Right lobe of liver (tissue), 6 donors: ENCODE measurements at regions not wholly inside any gene's neighbourhood (a gene's known extent, or its start where the extent isn't known, plus 50 kb on each side); places are given as distances from the start of the nearest gene placed in this dataset.

Experiments used
- ATAC-seq, 4 donors: fragments of 200-7000 bp; cut with Tn5 transposase; one replicate each; pipeline ENCODE4 v1.9.1; 2020; ENCODE audit warnings: mild to moderate bottlenecking in 4 of 4, moderate library complexity in 4 of 4
- DNase-seq, 3 donors: peaks; one replicate each; pipeline ENCODE4 v3.0.0-alpha.2; 2020
- H3K27ac ChIP-seq, 3 donors: fragments of 200-600 bp; one replicate each; pipeline ENCODE4 v1.8.0; 2022
- H3K27me3 ChIP-seq, 2 donors: fragments of 200-600 bp; one replicate each; pipeline ENCODE4 v1.8.0; 2022
- H3K36me3 ChIP-seq, 4 donors: fragments of 200-600 bp; sonication (generic) in 1 of 4; one replicate each; pipeline versions ENCODE4 v1.5.1 to v1.8.0; 2017 to 2022; ENCODE audit warnings: control low read depth in 1 of 4
- H3K4me1 ChIP-seq, 4 donors: fragments of 200-600 bp; sonication (generic) in 1 of 4; one replicate each; pipeline versions ENCODE4 v1.5.1 to v1.8.0; 2017 to 2022; ENCODE audit warnings: control low read depth in 1 of 4
- H3K4me3 ChIP-seq, 3 donors: fragments of 200-600 bp; one replicate each; pipeline ENCODE4 v1.8.0; 2022
- H3K9me3 ChIP-seq, 4 donors: fragments of 200-600 bp; sonication (generic) in 1 of 4; one replicate each; pipeline versions ENCODE4 v1.5.1 to v1.8.0; 2017 to 2022; ENCODE audit warnings: control low read depth in 1 of 4
- POLR2A ChIP-seq: fragments of 450-650 bp; IDR thresholded peaks from one replicate; pipeline ENCODE4 v1.6.1; 2017; ENCODE audit warnings: antibody characterized with exemption, mild to moderate bottlenecking
- WGBS: methylation state at CpG from one replicate; pipeline ENCODE4 v1.1.6; 2018; ENCODE audit warnings: low coverage, low lambda C conversion rate; ENCODE audit not compliant: insufficient coverage; ENCODE audit errors: missing lambda C conversion rate; 5-methylcytosine and 5-hydroxymethylcytosine counted together
- intact Hi-C, 2 donors: fragments of 100-400 bp; cut with DNase I; formaldehyde crosslinking; loops; one replicate each; pipeline versions ENCODE4 v1.11.2 to v1.14.1; 2022
- TF ChIP-seq, protein P1 (sequence below), 4 donors: fragments of 200-600 bp in 3 of 4; fragments of 450-650 bp in 1 of 4; IDR thresholded peaks; one replicate each; pipeline versions ENCODE4 v1.5.1 to v1.8.0; 2016 to 2022; ENCODE audit warnings: antibody characterized with exemption in 4 of 4, mild to moderate bottlenecking in 2 of 4
- donor health status: DM: no; HTN: yes; CAD: no.
- donor health status: DM: no; HTN: no; CAD: no.
- donor health status: DM: no; HTN: no; CAD: no.
- donor health status: DM: no; HTN: yes; CAD: no.
- donor health status: DM: no; HTN: yes; CAD: no.

- intact Hi-C loops: no loop called here
- Histone ChIP-seq H3K4me3 (no peak overlapping the region), H3K27me3 (no peaks in the 10 kb centered on the region), H3K4me1 (no peaks in the 10 kb centered on the region), H3K9me3 (no peaks in the 10 kb centered on the region), H3K27ac (no peak overlapping the region), H3K36me3 (no peaks in the 10 kb centered on the region)
- no peak for TF ChIP-seq POLR2A
- TF ChIP-seq, protein P1, sequence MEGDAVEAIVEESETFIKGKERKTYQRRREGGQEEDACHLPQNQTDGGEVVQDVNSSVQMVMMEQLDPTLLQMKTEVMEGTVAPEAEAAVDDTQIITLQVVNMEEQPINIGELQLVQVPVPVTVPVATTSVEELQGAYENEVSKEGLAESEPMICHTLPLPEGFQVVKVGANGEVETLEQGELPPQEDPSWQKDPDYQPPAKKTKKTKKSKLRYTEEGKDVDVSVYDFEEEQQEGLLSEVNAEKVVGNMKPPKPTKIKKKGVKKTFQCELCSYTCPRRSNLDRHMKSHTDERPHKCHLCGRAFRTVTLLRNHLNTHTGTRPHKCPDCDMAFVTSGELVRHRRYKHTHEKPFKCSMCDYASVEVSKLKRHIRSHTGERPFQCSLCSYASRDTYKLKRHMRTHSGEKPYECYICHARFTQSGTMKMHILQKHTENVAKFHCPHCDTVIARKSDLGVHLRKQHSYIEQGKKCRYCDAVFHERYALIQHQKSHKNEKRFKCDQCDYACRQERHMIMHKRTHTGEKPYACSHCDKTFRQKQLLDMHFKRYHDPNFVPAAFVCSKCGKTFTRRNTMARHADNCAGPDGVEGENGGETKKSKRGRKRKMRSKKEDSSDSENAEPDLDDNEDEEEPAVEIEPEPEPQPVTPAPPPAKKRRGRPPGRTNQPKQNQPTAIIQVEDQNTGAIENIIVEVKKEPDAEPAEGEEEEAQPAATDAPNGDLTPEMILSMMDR (IDR thresholded peaks at IDR 0.05): no peak
- ATAC-seq (no peak), DNase-seq (no peak)
- 87% methylated on average over 15 of the region's 21 CpGs for WGBS
Measured at GRCh38 chr3:193960487-193961274, 175.3 kb upstream of the HES1 start.

DNA sequence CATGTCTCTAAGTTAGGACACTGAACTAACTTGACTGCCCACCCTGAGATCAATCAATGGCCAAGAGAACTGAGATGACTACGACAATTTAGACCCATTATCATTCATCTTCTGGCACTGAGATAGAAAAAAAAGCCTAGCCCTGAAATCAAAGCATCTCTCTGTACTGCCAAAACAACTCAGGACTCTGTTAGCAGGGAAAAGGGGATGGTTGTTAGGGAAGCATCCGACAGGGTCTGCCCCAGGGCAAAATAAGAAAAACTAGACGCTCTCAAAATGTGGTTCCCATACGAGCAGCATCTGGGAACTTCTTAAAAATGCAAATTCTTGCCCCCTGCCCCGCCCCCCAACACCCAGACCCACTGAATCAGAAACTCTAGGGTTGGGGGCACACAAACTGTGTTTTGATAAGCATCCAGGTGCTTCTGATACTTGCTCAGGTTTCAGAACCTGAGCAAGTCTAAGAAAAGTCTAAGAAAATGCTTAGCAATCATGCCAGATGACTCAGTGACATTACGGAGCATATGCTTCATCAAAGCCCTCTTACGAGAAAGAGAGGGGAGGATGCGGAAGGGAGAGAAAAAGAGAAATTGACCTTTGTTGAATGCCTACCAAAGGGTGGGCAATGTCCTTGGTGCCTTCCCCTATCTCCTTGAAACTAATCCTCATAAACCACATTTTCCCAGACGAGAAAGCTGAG is 172.8 kb upstream of the HES1 start:
- Histone ChIP-seq H3K27me3 (no peaks in the 10 kb centered on the region), H3K27ac (no peak overlapping the region)
- ATAC-seq: no peak

DNA sequence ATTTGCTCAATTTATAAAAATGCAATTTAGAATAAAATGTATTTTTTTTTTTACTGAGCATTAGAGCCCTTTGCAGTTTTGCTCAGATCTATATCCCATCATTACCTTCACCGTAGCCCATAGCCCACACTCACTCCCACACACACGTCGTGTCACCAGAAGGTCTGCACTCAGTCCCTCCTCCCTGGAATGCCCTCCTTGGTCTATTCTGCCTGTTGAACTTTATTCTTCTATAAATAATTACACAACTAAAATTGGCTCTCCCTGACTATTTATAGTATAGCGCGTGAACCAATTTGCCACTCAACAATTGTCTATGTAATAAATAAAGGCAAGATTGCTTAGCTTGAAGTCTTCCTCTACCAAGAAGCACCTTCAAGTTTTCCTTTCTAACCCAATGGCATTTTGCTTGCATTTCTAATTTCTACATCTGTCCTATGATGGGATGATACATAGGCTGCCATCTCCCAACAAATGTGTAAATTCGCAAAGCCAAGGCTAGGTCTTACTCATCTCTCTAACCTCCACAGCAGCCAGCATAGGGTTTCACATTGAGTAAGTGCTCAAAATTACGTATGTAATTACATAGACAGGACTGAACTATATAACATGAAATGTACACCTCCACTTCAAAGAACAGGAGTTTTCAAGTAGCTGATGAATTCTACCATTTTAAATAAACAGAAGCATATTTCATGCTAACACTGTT is 172.0 kb upstream of the HES1 start:
- TF ChIP-seq, protein P1 (IDR thresholded peaks at IDR 0.05): no peak
- no peak for TF ChIP-seq POLR2A
- 57% methylated on average over 7 of the region's 7 CpGs for WGBS

More for the DNA sequence above, 172.8 kb upstream of the HES1 start:
- Histone ChIP-seq H3K4me3 (no peak overlapping the region), H3K4me1 (no peaks in the 10 kb centered on the region), H3K36me3 (no peaks in the 10 kb centered on the region), H3K9me3 (no peaks in the 10 kb centered on the region)
- TF ChIP-seq, protein P1 (IDR thresholded peaks at IDR 0.05): no peak
- TF ChIP-seq POLR2A: no peak
- intact Hi-C loops: no loop called here
- WGBS: 87% methylated on average over 9 of the region's 9 CpGs
- DNase-seq: no peak

GRCh38 chr3:193964517-193964880 is 171.4 kb upstream of the HES1 start:
- ATAC-seq (no peak), DNase-seq (no peak)
- Histone ChIP-seq H3K36me3 (no peaks in the 10 kb centered on the region), H3K4me3 (no peak overlapping the region), H3K27me3 (no peaks in the 10 kb centered on the region), H3K4me1 (no peaks in the 10 kb centered on the region), H3K9me3 (no peaks in the 10 kb centered on the region), H3K27ac (no peak overlapping the region)
- TF ChIP-seq, protein P1 (IDR thresholded peaks at IDR 0.05): no peak
- TF ChIP-seq POLR2A: no peak
- WGBS: 27% methylated on average over 2 of the region's 2 CpGs
- intact Hi-C loops: no loop called here

More for the DNA sequence above, 172.0 kb upstream of the HES1 start:
- no peaks in the 10 kb centered on the region for H3K9me3 ChIP-seq
- H3K4me3 ChIP-seq: no peak overlapping the region
- H3K27me3 ChIP-seq: no peaks in the 10 kb centered on the region
- ATAC-seq (no peak), DNase-seq (no peak)
- no peak overlapping the region for H3K27ac ChIP-seq
- H3K4me1 ChIP-seq: no peaks in the 10 kb centered on the region
- H3K36me3 ChIP-seq: no peaks in the 10 kb centered on the region
- intact Hi-C loops: no loop called here
